PC-3 (cell line): ENCODE measurements at regions not wholly inside any gene's neighbourhood (a gene's known extent, or its start where the extent isn't known, plus 50 kb on each side); places are given as distances from the start of the nearest gene placed in this dataset.
"Not testable (repeated sequence)": the region's sequence is repeated elsewhere in the genome, so short reads cannot be mapped to it uniquely, and the experiment has no call there.

Source experiments
- EZH2phosphoT487 ChIP-seq: fragments of 300-600 bp; sonication (generic); IDR thresholded peaks from 2 replicates; pipeline ENCODE4 v1.6.1; 2018; ENCODE audit warnings: mild to moderate bottlenecking, antibody characterized with exemption, low read length, borderline replicate concordance
- TF ChIP-seq, protein P1 (sequence below): fragments of 300-600 bp; sonication (generic); conservative IDR thresholded peaks from 2 replicates; pipeline ENCODE4 v1.5.1; 2017; ENCODE audit warnings: antibody characterized with exemption, low read depth, mild to moderate bottlenecking, low read length

GRCh38 chr6:168850027-168850736 lies 403.5 kb downstream of the THBS2 start:
- TF ChIP-seq, protein P1, sequence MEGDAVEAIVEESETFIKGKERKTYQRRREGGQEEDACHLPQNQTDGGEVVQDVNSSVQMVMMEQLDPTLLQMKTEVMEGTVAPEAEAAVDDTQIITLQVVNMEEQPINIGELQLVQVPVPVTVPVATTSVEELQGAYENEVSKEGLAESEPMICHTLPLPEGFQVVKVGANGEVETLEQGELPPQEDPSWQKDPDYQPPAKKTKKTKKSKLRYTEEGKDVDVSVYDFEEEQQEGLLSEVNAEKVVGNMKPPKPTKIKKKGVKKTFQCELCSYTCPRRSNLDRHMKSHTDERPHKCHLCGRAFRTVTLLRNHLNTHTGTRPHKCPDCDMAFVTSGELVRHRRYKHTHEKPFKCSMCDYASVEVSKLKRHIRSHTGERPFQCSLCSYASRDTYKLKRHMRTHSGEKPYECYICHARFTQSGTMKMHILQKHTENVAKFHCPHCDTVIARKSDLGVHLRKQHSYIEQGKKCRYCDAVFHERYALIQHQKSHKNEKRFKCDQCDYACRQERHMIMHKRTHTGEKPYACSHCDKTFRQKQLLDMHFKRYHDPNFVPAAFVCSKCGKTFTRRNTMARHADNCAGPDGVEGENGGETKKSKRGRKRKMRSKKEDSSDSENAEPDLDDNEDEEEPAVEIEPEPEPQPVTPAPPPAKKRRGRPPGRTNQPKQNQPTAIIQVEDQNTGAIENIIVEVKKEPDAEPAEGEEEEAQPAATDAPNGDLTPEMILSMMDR: not testable (repeated sequence)
- TF ChIP-seq EZH2phosphoT487: not testable (repeated sequence)
